Activated CD8-positive, alpha-beta memory T cell treated with anti-CD3 and anti-CD28 coated beads for 36 hours (primary cell): ENCODE measurements at regions not wholly inside any gene's neighbourhood (a gene's known extent, or its start where the extent isn't known, plus 50 kb on each side); places are given as distances from the start of the nearest gene placed in this dataset.
"Not testable (repeated sequence)": the region's sequence is repeated elsewhere in the genome, so short reads cannot be mapped to it uniquely, and the experiment has no call there.

Experiments
- CTCF ChIA-PET: fragments of 350-600 bp; sonication (Branson Sonifier 250); formaldehyde crosslinking; loops from one replicate; lab custom pipeline; 2021; ENCODE audit warnings: antibody characterized with exemption; lab: Charles Lee
- POLR2A ChIA-PET: fragments of 350-600 bp; sonication (Branson Sonifier 250); formaldehyde crosslinking; loops from one replicate; lab custom pipeline; 2021; ENCODE audit warnings: antibody characterized with exemption; lab: Charles Lee

DNA sequence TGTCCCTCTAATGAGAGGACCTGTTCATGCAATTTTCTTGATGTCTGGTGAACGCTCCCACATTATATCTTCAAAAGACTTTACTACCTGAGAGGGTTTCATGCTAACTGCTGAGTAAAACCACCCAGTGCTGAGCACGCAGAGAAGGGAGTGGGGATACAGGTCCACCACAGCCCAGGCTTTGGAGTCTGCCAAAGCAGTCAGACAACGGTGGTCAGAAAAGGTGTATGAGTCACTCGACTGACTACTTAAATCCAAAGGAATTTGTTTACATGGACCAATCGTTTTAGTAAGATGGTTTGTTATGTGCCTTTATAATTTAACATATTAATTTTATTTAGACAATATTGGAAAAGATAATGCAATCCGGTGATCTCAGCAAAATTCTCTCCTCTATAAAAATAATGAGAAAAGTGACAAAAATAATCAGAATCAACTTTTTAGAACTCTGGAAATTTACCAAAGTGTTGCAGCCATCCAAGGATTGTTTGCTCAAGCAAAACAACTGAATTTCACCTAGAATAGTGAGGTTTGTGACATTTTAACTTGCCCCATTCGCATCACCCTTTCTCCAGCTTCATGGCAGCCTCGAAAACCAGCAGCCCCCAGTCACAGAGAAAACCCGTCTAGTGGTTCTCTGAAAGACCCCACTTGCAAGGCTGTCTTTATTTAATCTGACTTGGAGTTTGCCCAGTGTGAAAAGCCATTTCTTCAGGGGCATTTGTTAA lies 52.1 kb upstream of the PLGLB2 start:
- CTCF ChIA-PET, POLR2A ChIA-PET: not testable (repeated sequence)
